Sigmoid colon (tissue), 4 donors: ENCODE measurements at regions not wholly inside any gene's neighbourhood (a gene's known extent, or its start where the extent isn't known, plus 50 kb on each side); places are given as distances from the start of the nearest gene placed in this dataset.

Experiments
- CTCF ChIP-seq, 4 experiments: fragments of 450-650 bp in 3 of 4; fragments of 200-600 bp in 1 of 4; IDR thresholded peaks; one replicate each; pipeline ENCODE4 v1.5.1; 2016 to 2019; ENCODE audit warnings: antibody characterized with exemption in 4 of 4, mild to moderate bottlenecking in 3 of 4, moderate library complexity in 2 of 4
- POLR2A ChIP-seq, 2 donors: fragments of 450-650 bp; IDR thresholded peaks; one replicate each; pipeline ENCODE4 v1.6.1; 2016; ENCODE audit warnings: antibody characterized with exemption in 2 of 2, mild to moderate bottlenecking in 2 of 2, moderate library complexity in 2 of 2
- POLR2AphosphoS5 ChIP-seq, 4 donors: sonication (generic); formaldehyde crosslinking; IDR thresholded peaks; one replicate each; pipeline ENCODE4 v1.6.1; 2017; ENCODE audit warnings: antibody characterized with exemption in 4 of 4

DNA sequence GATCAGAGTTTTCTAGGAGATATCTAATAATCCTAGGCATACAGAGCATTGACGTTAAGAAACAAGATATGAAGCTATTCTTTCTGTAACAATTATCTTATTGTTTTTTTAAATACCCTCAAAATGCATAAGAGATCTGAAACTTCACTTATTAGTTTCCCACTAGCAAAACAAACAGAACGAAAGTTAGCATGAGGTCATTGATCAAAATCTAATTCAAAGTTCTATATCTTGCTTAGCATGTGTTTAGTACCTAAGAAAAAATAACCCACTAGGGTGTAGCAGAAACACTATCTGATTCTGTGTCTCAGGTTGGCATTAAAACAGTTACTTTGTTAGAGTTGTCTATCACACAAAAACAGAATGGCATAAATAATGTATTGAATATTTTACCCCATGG is 1288.4 kb downstream of the EPHA7 start:
- TF ChIP-seq POLR2AphosphoS5 (IDR thresholded peaks at IDR 0.05) = no peak
- no peak for TF ChIP-seq CTCF (IDR thresholded peaks at IDR 0.05)
- TF ChIP-seq POLR2A (IDR thresholded peaks at IDR 0.05) = no peak
